ENCODE measurements at regions not wholly inside any gene's neighbourhood (a gene's known extent, or its start where the extent isn't known, plus 50 kb on each side); places are given as distances from the start of the nearest gene placed in this dataset.

- Mint-ChIP-seq H3K4me3 (no peak overlapping the region), H3K27me3 (peaks cover 17 to 19% of the 10 kb centered on the region in 2 donors), H3K9me3 (peaks cover 4% of the 10 kb centered on the region), H3K27ac (no peak overlapping the region), H3K4me1 (ENCODE audit: low read depth in 2 of 2) (no peaks in the 10 kb centered on the region), H3K36me3 (no peaks in the 10 kb centered on the region)
- ATAC-seq = peak in 1 of 2 donors; percentile 22
- no peak for DNase-seq (ENCODE audit: low spot score)
These were observed 273.9 kb upstream of the MAF start for GRCh38 chr16:79874391-79874790.

- H3K4me1 Mint-ChIP-seq (ENCODE audit: low read depth in 2 of 2) = no peaks in the 10 kb centered on the region
These were observed 273.3 kb upstream of the MAF start for GRCh38 chr16:79873825-79874224.

GRCh38 chr16:79871906-79872305, 271.4 kb upstream of the MAF start:
- Mint-ChIP-seq H3K36me3 (no peaks in the 10 kb centered on the region), H3K4me3 (no peak overlapping the region), H3K9me3 (peaks cover 4% of the 10 kb centered on the region), H3K27ac (no peak overlapping the region), H3K27me3 (peaks cover 16% of the 10 kb centered on the region in 2 donors), H3K4me1 (ENCODE audit: low read depth in 2 of 2) (no peaks in the 10 kb centered on the region)
- no peak for DNase-seq (ENCODE audit: low spot score)
- no peak for ATAC-seq

More at GRCh38 chr16:79873825-79874224, 273.3 kb upstream of the MAF start:
- Mint-ChIP-seq H3K9me3 (peaks cover 4% of the 10 kb centered on the region), H3K4me3 (no peak overlapping the region), H3K27ac (no peak overlapping the region), H3K36me3 (no peaks in the 10 kb centered on the region), H3K27me3 (peaks cover 18 to 21% of the 10 kb centered on the region in 2 donors)
- ATAC-seq = no peak
- no peak for DNase-seq (ENCODE audit: low spot score)

- ATAC-seq (no peak), DNase-seq (ENCODE audit: low spot score) (no peak)
- H3K4me3 Mint-ChIP-seq = no peak overlapping the region
- H3K27ac Mint-ChIP-seq = no peak overlapping the region
- no peaks in the 10 kb centered on the region for H3K36me3 Mint-ChIP-seq
- H3K4me1 Mint-ChIP-seq (ENCODE audit: low read depth in 2 of 2) = no peaks in the 10 kb centered on the region
- H3K9me3 Mint-ChIP-seq = peaks cover 4% of the 10 kb centered on the region
- H3K27me3 Mint-ChIP-seq = peaks cover 16 to 20% of the 10 kb centered on the region in 2 donors
These were observed 269.7 kb upstream of the MAF start for GRCh38 chr16:79870016-79870886.

GRCh38 chr16:79869304-79870015, 268.9 kb upstream of the MAF start:
- DNase-seq (ENCODE audit: low spot score) = no peak
- ATAC-seq = no peak

GRCh38 chr16:79868841-79869240, 268.3 kb upstream of the MAF start:
- no peak for DNase-seq (ENCODE audit: low spot score)
- no peak for ATAC-seq
- H3K27ac Mint-ChIP-seq = no peak overlapping the region
- H3K27me3 Mint-ChIP-seq = peaks cover 16 to 24% of the 10 kb centered on the region in 2 donors
- no peaks in the 10 kb centered on the region for H3K4me1 Mint-ChIP-seq (ENCODE audit: low read depth in 2 of 2)
- H3K4me3 Mint-ChIP-seq = no peak overlapping the region
- H3K36me3 Mint-ChIP-seq = no peaks in the 10 kb centered on the region
- peaks cover 4% of the 10 kb centered on the region for H3K9me3 Mint-ChIP-seq

More at GRCh38 chr16:79869304-79870015, 268.9 kb upstream of the MAF start:
- Mint-ChIP-seq H3K27me3 (peaks cover 16 to 24% of the 10 kb centered on the region in 2 donors), H3K4me3 (no peak overlapping the region), H3K4me1 (ENCODE audit: low read depth in 2 of 2) (no peaks in the 10 kb centered on the region), H3K36me3 (no peaks in the 10 kb centered on the region), H3K9me3 (peaks cover 4% of the 10 kb centered on the region), H3K27ac (no peak overlapping the region)

GRCh38 chr16:79867425-79867997, 267.0 kb upstream of the MAF start:
- ATAC-seq (no peak), DNase-seq (ENCODE audit: low spot score) (no peak)
- Mint-ChIP-seq H3K27ac (no peak overlapping the region), H3K4me1 (ENCODE audit: low read depth in 2 of 2) (no peaks in the 10 kb centered on the region), H3K27me3 (peaks cover 16 to 24% of the 10 kb centered on the region in 2 donors), H3K36me3 (no peaks in the 10 kb centered on the region), H3K4me3 (no peak overlapping the region), H3K9me3 (peaks cover 4% of the 10 kb centered on the region)

- Mint-ChIP-seq H3K9me3 (peaks cover 4% of the 10 kb centered on the region), H3K27ac (no peak overlapping the region), H3K4me1 (ENCODE audit: low read depth in 2 of 2) (no peaks in the 10 kb centered on the region), H3K27me3 (peaks cover 20 to 25% of the 10 kb centered on the region in 2 donors), H3K4me3 (no peak overlapping the region), H3K36me3 (no peaks in the 10 kb centered on the region)
- DNase-seq (ENCODE audit: low spot score) (no peak), ATAC-seq (no peak)
These were observed 265.4 kb upstream of the MAF start for GRCh38 chr16:79865918-79866317.

- DNase-seq (ENCODE audit: low spot score) = no peak
- ATAC-seq = no peak
- no peaks in the 10 kb centered on the region for H3K9me3 Mint-ChIP-seq
- H3K27ac Mint-ChIP-seq = no peak overlapping the region
- no peaks in the 10 kb centered on the region for H3K4me1 Mint-ChIP-seq (ENCODE audit: low read depth in 2 of 2)
- H3K27me3 Mint-ChIP-seq = peaks cover 21 to 23% of the 10 kb centered on the region in 2 donors
- no peaks in the 10 kb centered on the region for H3K36me3 Mint-ChIP-seq
- H3K4me3 Mint-ChIP-seq = no peak overlapping the region
These were observed 264.3 kb upstream of the MAF start for GRCh38 chr16:79864781-79865391.

GRCh38 chr16:79864032-79864780, 263.7 kb upstream of the MAF start:
- no peak for DNase-seq (ENCODE audit: low spot score)
- no peaks in the 10 kb centered on the region for H3K36me3 Mint-ChIP-seq
- H3K4me1 Mint-ChIP-seq (ENCODE audit: low read depth in 2 of 2) = no peaks in the 10 kb centered on the region
- ATAC-seq = no peak
- H3K27ac Mint-ChIP-seq = no peak overlapping the region
- H3K9me3 Mint-ChIP-seq = no peaks in the 10 kb centered on the region
- peaks cover 26% of the 10 kb centered on the region in 2 donors for H3K27me3 Mint-ChIP-seq
- H3K4me3 Mint-ChIP-seq = no peak overlapping the region

- Mint-ChIP-seq H3K27ac (no peak overlapping the region), H3K36me3 (no peaks in the 10 kb centered on the region), H3K4me1 (ENCODE audit: low read depth in 2 of 2) (no peaks in the 10 kb centered on the region), H3K9me3 (no peaks in the 10 kb centered on the region), H3K4me3 (no peak overlapping the region), H3K27me3 (peaks cover 18 to 27% of the 10 kb centered on the region in 2 donors)
- ATAC-seq = no peak
- DNase-seq (ENCODE audit: low spot score) = no peak
These were observed 262.8 kb upstream of the MAF start for GRCh38 chr16:79863128-79864031.

- H3K36me3 Mint-ChIP-seq = no peaks in the 10 kb centered on the region
- H3K4me1 Mint-ChIP-seq (ENCODE audit: low read depth in 2 of 2) = no peaks in the 10 kb centered on the region
- H3K4me3 Mint-ChIP-seq = no peak overlapping the region
- DNase-seq (ENCODE audit: low spot score) (no peak), ATAC-seq (no peak)
- H3K27me3 Mint-ChIP-seq = peaks cover 18 to 27% of the 10 kb centered on the region in 2 donors
- no peaks in the 10 kb centered on the region for H3K9me3 Mint-ChIP-seq
- H3K27ac Mint-ChIP-seq = no peak overlapping the region
These were observed 262.1 kb upstream of the MAF start for GRCh38 chr16:79862601-79863000.

All from natural killer cell treated with Interleukin-12 subunit alpha and Interleukin-12 subunit beta and Interleukin-15 and Interleukin-18, amount 100 ng/mL, for 72 hours (primary cell).